GM12874 (cell line): ENCODE measurements at regions not wholly inside any gene's neighbourhood (a gene's known extent, or its start where the extent isn't known, plus 50 kb on each side); places are given as distances from the start of the nearest gene placed in this dataset.

ENCODE experiments used
- TF ChIP-seq, protein P1 (sequence below): IDR thresholded peaks from 2 replicates; pipeline ENCODE4 v1.5.1; 2011; ENCODE audit warnings: low read depth, mild to moderate bottlenecking, control low read depth, low read length, moderate library complexity; ENCODE audit not compliant: insufficient read depth

DNA sequence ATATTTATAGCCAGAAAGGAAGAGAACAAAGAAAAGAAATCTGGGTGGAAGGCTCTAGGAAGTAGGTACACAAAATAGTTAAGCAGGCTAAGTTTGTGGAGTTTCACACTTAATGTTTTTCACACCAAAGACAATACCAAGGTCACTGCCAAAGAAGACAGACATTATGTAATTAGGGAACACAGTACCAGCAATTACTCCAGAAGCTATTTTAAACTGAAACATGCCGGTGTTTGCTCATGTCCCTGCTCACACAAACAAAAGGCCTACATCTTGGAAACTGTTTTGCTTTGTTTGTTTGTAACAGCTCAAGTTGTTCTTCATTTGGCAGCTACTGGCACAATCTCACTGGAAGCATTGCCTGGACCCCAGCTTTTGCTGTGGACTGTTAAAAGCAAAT is 88.5 kb upstream of the DAB1 start:
- TF ChIP-seq, protein P1, sequence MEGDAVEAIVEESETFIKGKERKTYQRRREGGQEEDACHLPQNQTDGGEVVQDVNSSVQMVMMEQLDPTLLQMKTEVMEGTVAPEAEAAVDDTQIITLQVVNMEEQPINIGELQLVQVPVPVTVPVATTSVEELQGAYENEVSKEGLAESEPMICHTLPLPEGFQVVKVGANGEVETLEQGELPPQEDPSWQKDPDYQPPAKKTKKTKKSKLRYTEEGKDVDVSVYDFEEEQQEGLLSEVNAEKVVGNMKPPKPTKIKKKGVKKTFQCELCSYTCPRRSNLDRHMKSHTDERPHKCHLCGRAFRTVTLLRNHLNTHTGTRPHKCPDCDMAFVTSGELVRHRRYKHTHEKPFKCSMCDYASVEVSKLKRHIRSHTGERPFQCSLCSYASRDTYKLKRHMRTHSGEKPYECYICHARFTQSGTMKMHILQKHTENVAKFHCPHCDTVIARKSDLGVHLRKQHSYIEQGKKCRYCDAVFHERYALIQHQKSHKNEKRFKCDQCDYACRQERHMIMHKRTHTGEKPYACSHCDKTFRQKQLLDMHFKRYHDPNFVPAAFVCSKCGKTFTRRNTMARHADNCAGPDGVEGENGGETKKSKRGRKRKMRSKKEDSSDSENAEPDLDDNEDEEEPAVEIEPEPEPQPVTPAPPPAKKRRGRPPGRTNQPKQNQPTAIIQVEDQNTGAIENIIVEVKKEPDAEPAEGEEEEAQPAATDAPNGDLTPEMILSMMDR: no peak

DNA sequence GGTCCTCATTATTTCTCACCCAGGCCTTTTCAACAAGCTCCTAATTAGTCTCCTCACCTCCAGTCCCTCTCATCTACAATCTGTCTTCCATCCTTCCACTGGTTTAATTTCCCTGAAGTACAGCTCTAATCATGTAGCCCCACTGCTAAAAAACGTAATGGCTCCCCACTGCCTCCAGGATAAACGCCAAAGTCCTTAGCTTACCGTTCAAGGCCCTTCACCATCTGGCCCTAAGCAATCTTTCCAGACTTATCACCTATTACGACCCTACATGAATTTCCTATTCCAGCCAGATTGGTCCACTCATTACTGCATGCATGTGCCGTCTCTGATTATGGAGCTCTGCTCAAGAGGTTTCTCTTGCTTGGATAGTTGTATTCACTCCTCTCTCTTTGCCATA is 83.1 kb upstream of the DAB1 start:
- TF ChIP-seq, protein P1: no peak

DNA sequence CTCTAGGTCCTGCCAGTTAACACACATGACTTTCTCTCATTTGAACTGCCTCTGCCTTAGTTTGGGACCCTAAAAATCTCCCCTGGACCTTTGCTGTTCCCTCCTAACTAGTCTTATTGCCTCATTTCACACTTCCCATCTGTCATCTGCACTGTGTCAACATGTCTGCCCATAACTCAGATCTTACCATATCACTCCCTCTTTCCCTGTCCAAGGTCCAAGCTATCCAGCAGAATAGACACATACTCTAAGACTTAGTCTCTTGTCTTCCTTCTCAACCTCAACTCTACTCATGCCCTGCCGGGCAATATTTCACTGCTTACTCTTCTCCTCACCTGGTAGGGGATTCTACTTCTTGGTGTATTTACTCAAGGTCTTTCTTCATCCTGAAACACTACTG is 79.5 kb upstream of the DAB1 start:
- TF ChIP-seq, protein P1: no peak

DNA sequence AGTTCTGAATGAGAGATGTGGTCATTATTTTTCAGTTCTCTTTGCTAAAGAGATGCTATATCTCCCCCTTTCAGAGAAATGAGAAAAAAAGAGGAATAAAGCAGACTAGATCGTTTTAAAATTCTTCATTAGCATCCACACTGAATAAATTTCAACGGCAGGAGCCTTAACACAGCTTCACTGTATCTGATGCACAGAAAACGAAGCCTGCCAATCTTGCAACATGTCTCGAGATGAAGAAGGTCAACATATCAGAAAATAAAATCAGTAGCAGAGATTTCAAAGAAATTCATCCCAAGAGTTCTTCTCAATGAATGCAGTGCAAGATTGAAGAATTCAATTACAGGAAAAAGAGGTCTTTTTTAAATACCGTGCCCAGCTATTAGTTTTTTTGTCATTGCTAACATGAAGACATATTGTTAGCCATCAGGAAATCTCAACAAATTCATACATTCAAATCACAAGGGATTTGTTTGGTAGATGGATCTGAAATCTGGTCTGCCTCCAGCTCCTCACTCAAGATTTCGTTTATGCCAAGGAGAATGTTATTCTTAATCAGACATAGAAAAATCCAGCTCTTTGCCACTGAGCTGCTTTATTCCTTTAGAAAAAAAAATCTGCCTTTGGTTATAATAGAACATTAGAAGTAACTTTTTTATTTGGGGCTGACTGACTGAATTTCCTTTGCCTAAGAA is 76.4 kb upstream of the DAB1 start:
- TF ChIP-seq, protein P1: no peak

DNA sequence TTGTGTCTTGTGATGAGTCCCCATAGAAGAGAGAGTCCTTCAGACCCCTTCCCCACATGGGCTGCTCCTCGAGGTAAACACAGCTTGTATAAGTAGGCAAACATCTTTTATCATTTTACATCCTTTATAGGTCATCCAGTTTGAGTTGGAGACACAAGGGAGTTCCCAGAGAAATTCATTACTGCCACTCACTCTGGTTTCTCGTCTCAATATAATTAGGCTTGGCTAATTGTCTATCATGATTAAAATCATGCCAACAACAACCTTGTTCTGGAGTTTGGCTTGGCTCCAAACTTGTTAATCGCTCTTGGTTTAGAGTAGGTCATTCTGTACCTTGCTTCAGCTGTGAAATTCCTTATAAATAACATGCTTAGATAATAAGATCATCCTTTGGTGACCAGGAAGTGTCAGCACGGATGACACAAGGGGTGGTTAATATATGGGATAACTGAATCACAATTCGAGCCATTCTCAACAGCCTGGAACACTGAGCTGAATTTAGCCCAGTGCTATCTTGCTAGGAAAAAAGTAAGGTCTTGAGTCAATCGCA is 70.7 kb upstream of the DAB1 start:
- TF ChIP-seq, protein P1: no peak

DNA sequence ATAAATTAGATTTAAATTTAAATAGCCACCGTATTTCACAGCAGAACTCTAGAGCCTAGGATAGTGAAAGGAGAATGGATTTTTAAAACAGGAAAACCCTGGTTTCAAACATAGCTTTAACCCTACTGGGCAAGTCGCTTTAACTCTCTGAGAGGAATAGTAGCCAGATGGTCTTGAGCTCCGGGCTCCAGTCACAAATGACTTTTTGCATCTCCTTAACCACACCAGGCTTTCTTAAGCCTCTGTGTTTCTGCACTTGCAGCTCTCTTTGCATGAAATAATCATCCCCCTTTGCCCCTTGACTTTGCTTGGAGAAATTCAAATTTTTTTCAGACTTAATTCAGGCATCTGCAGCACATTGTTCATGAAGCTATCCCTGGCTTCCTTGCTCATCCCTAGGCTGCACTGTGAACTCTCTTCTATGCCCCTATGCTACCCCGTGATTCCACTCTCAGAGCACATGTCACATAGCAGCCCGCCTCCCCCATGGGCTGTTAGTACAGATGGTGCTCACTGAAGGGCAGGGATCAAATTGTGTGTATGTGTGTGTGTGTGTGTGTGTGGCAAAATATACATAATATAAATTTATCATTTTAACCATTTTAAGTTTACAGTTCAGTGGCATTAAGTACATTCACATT is 68.8 kb upstream of the DAB1 start:
- TF ChIP-seq, protein P1: no peak

DNA sequence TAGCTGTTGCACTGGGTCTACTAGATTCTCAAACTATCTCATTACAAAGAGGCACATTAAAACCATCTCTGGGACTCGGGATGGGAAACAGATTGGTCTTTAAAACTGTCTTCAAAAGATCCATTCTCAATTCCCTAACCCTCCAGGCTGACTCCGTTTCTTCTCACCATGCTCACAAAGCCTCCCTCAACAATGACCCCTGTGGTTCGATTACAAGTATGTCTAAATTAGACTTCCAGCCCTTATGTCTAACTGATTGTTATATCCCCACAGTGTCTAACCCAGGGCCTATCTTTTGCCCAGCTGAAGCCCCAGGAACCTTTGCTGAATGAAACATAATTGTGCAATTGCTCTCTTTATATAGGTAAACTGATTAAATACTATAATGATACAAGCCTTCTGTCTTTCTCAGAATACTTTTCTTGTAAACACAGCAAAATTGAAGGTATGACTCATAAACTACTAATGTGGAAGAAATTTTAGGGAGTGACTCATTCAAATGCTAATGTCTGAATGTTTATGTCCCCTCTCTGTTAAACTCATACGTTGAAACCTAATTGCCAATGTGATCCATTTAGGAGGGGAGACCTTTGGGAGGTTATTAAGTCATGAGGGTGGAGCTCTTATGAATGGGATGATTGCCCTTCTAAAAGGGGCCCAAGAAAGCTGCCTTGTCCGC is 65.6 kb upstream of the DAB1 start:
- TF ChIP-seq, protein P1: no peak
